ENCODE measurements at regions not wholly inside any gene's neighbourhood (a gene's known extent, or its start where the extent isn't known, plus 50 kb on each side); places are given as distances from the start of the nearest gene placed in this dataset.

- TF ChIP-seq POLR2A (IDR thresholded peaks at IDR 0.05; ENCODE audit: low read length) (no peak), GATA1 (IDR thresholded peaks at IDR 0.05; ENCODE audit: low read depth, low read length) (no peak)
Observed at GRCh38 chr4:158999849-159000248, 103.0 kb upstream of the RAPGEF2 start.
